GM06990 (cell line): ENCODE measurements at regions not wholly inside any gene's neighbourhood (a gene's known extent, or its start where the extent isn't known, plus 50 kb on each side); places are given as distances from the start of the nearest gene placed in this dataset.

Source experiments
- DNase-seq: peaks from one replicate; pipeline ENCODE4 v3.0.0-alpha.2; 2011; ENCODE audit not compliant: insufficient read length; ENCODE audit errors: extremely low read depth
- H3K27me3 ChIP-seq: replicated peaks from 2 replicates; pipeline ENCODE4 v1.6.0; 2011; ENCODE audit warnings: low read length; ENCODE audit not compliant: control insufficient read depth, insufficient read depth
- H3K36me3 ChIP-seq: 2 replicates; pipeline ENCODE4 v1.5.1; 2011; ENCODE audit warnings: low read length; ENCODE audit not compliant: control insufficient read depth, insufficient read depth
- H3K4me3 ChIP-seq: replicated peaks from 2 replicates; pipeline ENCODE4 v1.5.1; 2011; ENCODE audit warnings: low read depth, mild to moderate bottlenecking, control low read depth, low read length
- CTCF ChIP-seq: IDR thresholded peaks from 2 replicates; pipeline ENCODE4 v1.5.1; 2011; ENCODE audit warnings: low read length, control low read depth, mild to moderate bottlenecking, inconsistent platforms; ENCODE audit not compliant: insufficient read depth, poor library complexity, severe bottlenecking

- no peak for DNase-seq
- Histone ChIP-seq H3K27me3 (no peaks in the 10 kb centered on the region), H3K4me3 (no peak overlapping the region), H3K36me3 (no peaks in the 10 kb centered on the region)
- TF ChIP-seq CTCF, result no peak
Observed at GRCh38 chr4:106738121-106738520, 298.0 kb downstream of the DKK2 start.

- DNase-seq, result no peak
- no peak for TF ChIP-seq CTCF
- no peaks in the 10 kb centered on the region for H3K27me3 ChIP-seq
- H3K36me3 ChIP-seq, result no peaks in the 10 kb centered on the region
- H3K4me3 ChIP-seq, result no peak overlapping the region
Observed at GRCh38 chr4:106718548-106718947, 317.6 kb downstream of the DKK2 start.

GRCh38 chr4:106717091-106717490 lies 319.0 kb downstream of the DKK2 start:
- no peak overlapping the region for H3K4me3 ChIP-seq
- H3K27me3 ChIP-seq, result no peaks in the 10 kb centered on the region
- no peak for DNase-seq
- no peaks in the 10 kb centered on the region for H3K36me3 ChIP-seq
- TF ChIP-seq CTCF, result no peak

- Histone ChIP-seq H3K36me3 (no peaks in the 10 kb centered on the region), H3K4me3 (no peak overlapping the region), H3K27me3 (no peaks in the 10 kb centered on the region)
- DNase-seq, result no peak
- no peak for TF ChIP-seq CTCF
Observed at GRCh38 chr4:106715825-106716224, 320.3 kb downstream of the DKK2 start.

- no peak for DNase-seq
- Histone ChIP-seq H3K27me3 (no peaks in the 10 kb centered on the region), H3K4me3 (no peak overlapping the region), H3K36me3 (no peaks in the 10 kb centered on the region)
- TF ChIP-seq CTCF, result no peak
Observed at GRCh38 chr4:106708464-106708816, 327.7 kb downstream of the DKK2 start.

- Histone ChIP-seq H3K4me3 (no peak overlapping the region), H3K36me3 (no peaks in the 10 kb centered on the region), H3K27me3 (no peaks in the 10 kb centered on the region)
- no peak for DNase-seq
- no peak for TF ChIP-seq CTCF
Observed at GRCh38 chr4:106707776-106708463, 328.2 kb downstream of the DKK2 start.
